GM12878 (cell line): ENCODE measurements at regions not wholly inside any gene's neighbourhood (a gene's known extent, or its start where the extent isn't known, plus 50 kb on each side); places are given as distances from the start of the nearest gene placed in this dataset.

Experiments used
- ATAC-seq: fragments of 200-7000 bp; cut with Tn5 transposase; 3 replicates; pipeline ENCODE4 v1.9.1; 2020; ENCODE audit warnings: mild to moderate bottlenecking, moderate library complexity
- BruUV-seq: library from RNA; stranded (reverse); fragments of 400-500 nt; replicated peaks from 2 replicates; lab custom pipeline; 2021; lab: Mats Ljungman, UMichigan
- CTCF ChIA-PET: fragments of 300-600 bp; sonication (Branson Sonifier 250); formaldehyde crosslinking; extraction: SDS; loops from one replicate; lab custom pipeline; 2021; ENCODE audit warnings: inconsistent platforms; lab: Yijun Ruan, JAX
- POLR2A ChIA-PET: fragments of 350-600 bp; formaldehyde crosslinking; extraction: SDS; loops from one replicate; lab custom pipeline; 2021; ENCODE audit warnings: inconsistent platforms; lab: Charles Lee
- RAD21 ChIA-PET: fragments of 300-600 bp; sonication (Branson Sonifier 250); formaldehyde crosslinking; loops from one replicate; lab custom pipeline; 2023; ENCODE audit warnings: antibody characterized with exemption; ENCODE audit not compliant: unreplicated experiment; lab: Charles Lee
- SMC1A ChIA-PET: fragments of 300-600 bp; sonication (Branson Sonifier 250); formaldehyde crosslinking; loops from one replicate; lab custom pipeline; 2023; ENCODE audit not compliant: unreplicated experiment, uncharacterized antibody; lab: Charles Lee
- DNase-seq: peaks from one replicate; pipeline ENCODE4 v3.0.0-alpha.2; 2011; ENCODE audit warnings: low read depth, low spot score
- FAIRE-seq: peaks from 3 replicates; lab custom pipeline; 2011; peaks lifted over from hg19 to GRCh38; lab: Jason Lieb, UNC
- H2AFZ ChIP-seq: 2 replicates; pipeline ENCODE4 v1.6.0; 2011; ENCODE audit warnings: low read depth, low read length, control low read depth; ENCODE audit not compliant: control insufficient read depth
- H3K27ac ChIP-seq: 2 replicates; pipeline ENCODE4 v1.5.1; 2011; ENCODE audit warnings: control low read depth; ENCODE audit not compliant: control insufficient read depth, insufficient read depth
- H3K27me3 ChIP-seq, 2 experiments: replicated peaks in 1 of 2; 2 replicates each; pipeline versions ENCODE4 v1.6.0 to v1.6.1; 2011; ENCODE audit warnings: low read length in 1 of 2; ENCODE audit not compliant: control insufficient read depth in 2 of 2, insufficient read depth in 2 of 2
- H3K36me3 ChIP-seq, 2 experiments: 2 replicates each; pipeline ENCODE4 v1.5.1; 2011; ENCODE audit warnings: low read length in 1 of 2; ENCODE audit not compliant: control insufficient read depth in 2 of 2, insufficient read depth in 2 of 2
- H3K4me1 ChIP-seq: 2 replicates; pipeline ENCODE4 v1.6.1; 2011; ENCODE audit warnings: mild to moderate bottlenecking, low read length, moderate library complexity, mixed read lengths; ENCODE audit not compliant: control insufficient read depth, insufficient read depth
- H3K4me2 ChIP-seq: 2 replicates; pipeline ENCODE4 v1.6.0; 2011; ENCODE audit warnings: control low read depth; ENCODE audit not compliant: control insufficient read depth, insufficient read depth
- H3K4me3 ChIP-seq: fragments of 200-600 bp; sonication (generic); 2 replicates; pipeline ENCODE4 v1.5.1; 2016
- H3K79me2 ChIP-seq: 2 replicates; pipeline ENCODE4 v1.6.0; 2011; ENCODE audit warnings: low read length; ENCODE audit not compliant: control insufficient read depth, insufficient read depth
- H3K9ac ChIP-seq: 2 replicates; pipeline ENCODE4 v1.8.0; 2011; ENCODE audit warnings: low read length, control low read depth, mixed read lengths; ENCODE audit not compliant: control insufficient read depth, insufficient read depth
- H3K9me3 ChIP-seq: replicated peaks from 3 replicates; pipeline ENCODE4 v1.5.1; 2011; ENCODE audit warnings: mild to moderate bottlenecking, low read length; ENCODE audit not compliant: control insufficient read depth, insufficient read depth
- H4K20me1 ChIP-seq: 2 replicates; pipeline ENCODE4 v1.6.0; 2011; ENCODE audit not compliant: control insufficient read depth, insufficient read depth
- HSF1 ChIP-seq: fragments of 150-350 bp; IDR thresholded peaks from 2 replicates; pipeline ENCODE4 v1.6.1; 2014; ENCODE audit warnings: mild to moderate bottlenecking, low read depth, low read length
- KDM1A ChIP-seq: fragments of 200-600 bp; sonication (generic); IDR thresholded peaks from 2 replicates; pipeline ENCODE4 v1.6.1; 2016; ENCODE audit warnings: borderline replicate concordance
- PAX5 ChIP-seq: IDR thresholded peaks from 2 replicates; pipeline ENCODE4 v1.6.1; 2011; ENCODE audit warnings: low read depth, low read length, borderline replicate concordance
- PBX3 ChIP-seq: IDR thresholded peaks from 2 replicates; pipeline ENCODE4 v1.6.1; 2011; ENCODE audit warnings: mild to moderate bottlenecking, low read depth, low read length, moderate library complexity; ENCODE audit not compliant: insufficient replicate concordance
- RAD21 ChIP-seq: IDR thresholded peaks from 2 replicates; pipeline ENCODE4 v1.6.1; 2011; ENCODE audit warnings: mild to moderate bottlenecking, low read depth, low read length, moderate library complexity; ENCODE audit not compliant: insufficient read depth
- TAF1 ChIP-seq: IDR thresholded peaks from 2 replicates; pipeline ENCODE4 v1.6.1; 2011; ENCODE audit warnings: mild to moderate bottlenecking, low read depth, low read length, borderline replicate concordance
- ZBTB11 ChIP-seq: fragments of 450-650 bp; formaldehyde crosslinking; IDR thresholded peaks from 2 replicates; pipeline ENCODE4 v1.5.0; 2022; ENCODE audit warnings: mild to moderate bottlenecking, missing genetic modification characterization
- ZNF592 ChIP-seq: fragments of 450-650 bp; IDR thresholded peaks from 2 replicates; pipeline ENCODE4 v1.6.1; 2017; ENCODE audit warnings: mild to moderate bottlenecking, moderate library complexity
- WGBS: methylation state at CpG from one replicate; pipeline ENCODE4 v1.1.6; 2016; ENCODE audit warnings: low lambda C conversion rate; ENCODE audit not compliant: insufficient replicate concordance, insufficient coverage; ENCODE audit errors: missing lambda C conversion rate; 5-methylcytosine and 5-hydroxymethylcytosine counted together
- in situ Hi-C: fragments of 300-500 bp; cut with MboI; formaldehyde crosslinking; loops from 9 replicates; pipeline ENCODE4 v1.14.3; 2018; ENCODE audit warnings: mixed read lengths
- intact Hi-C: fragments of 100-400 bp; cut with micrococcal nuclease; formaldehyde crosslinking; loops from one replicate; pipeline ENCODE4 v1.14.2; 2022; ENCODE audit not compliant: unreplicated experiment

GRCh38 chr7:125218076-125218475, 288.5 kb upstream of the POT1 start (continued):
- TF ChIP-seq ZBTB11, result no peak
- TF ChIP-seq TAF1, result no peak
- no peak for TF ChIP-seq ZNF592

GRCh38 chr7:125201002-125201401, 271.4 kb upstream of the POT1 start:
- 1% methylated on average over 4 of the region's 4 CpGs for WGBS
- TF ChIP-seq RAD21 (no peak), HSF1 (no peak), PAX5 (no peak), ZBTB11 (no peak), PBX3 (no peak), KDM1A (no peak)

More at GRCh38 chr7:125201002-125201401, 271.4 kb upstream of the POT1 start:
- ATAC-seq (no peak), FAIRE-seq (no peak), DNase-seq (no peak)
- Histone ChIP-seq H3K36me3 (no peaks in the 10 kb centered on the region), H4K20me1 (no peaks in the 10 kb centered on the region), H3K4me1 (no peaks in the 10 kb centered on the region), H3K4me3 (no peak overlapping the region), H2AFZ (no peak overlapping the region), H3K27me3 (no peaks in the 10 kb centered on the region), H3K9ac (no peak overlapping the region), H3K9me3 (no peaks in the 10 kb centered on the region), H3K4me2 (no peak overlapping the region), H3K27ac (no peak overlapping the region), H3K79me2 (no peaks in the 10 kb centered on the region)
- in situ Hi-C loops (no loop called here), intact Hi-C loops (no loop called here)
- ChIA-PET SMC1A (no interaction called here), RAD21 (no interaction called here), POLR2A (no interaction called here), CTCF (no interaction called here)
- no TSS peak for BruUV-seq
